H1 (cell line): ENCODE measurements at regions not wholly inside any gene's neighbourhood (a gene's known extent, or its start where the extent isn't known, plus 50 kb on each side); places are given as distances from the start of the nearest gene placed in this dataset.

Experiments
- CTCF ChIA-PET: fragments of 300-600 bp; sonication (Branson Sonifier 250); formaldehyde crosslinking; loops from one replicate; lab custom pipeline; 2021; ENCODE audit not compliant: partially characterized antibody; lab: Charles Lee
- POLR2A ChIA-PET: fragments of 300-600 bp; sonication (Branson Sonifier 250); formaldehyde crosslinking; loops from one replicate; lab custom pipeline; 2021; ENCODE audit warnings: inconsistent platforms; ENCODE audit not compliant: partially characterized antibody; lab: Charles Lee
- DNase-seq, 2 experiments: peaks; one replicate each; pipeline versions ENCODE4 v3.0.0 to v3.0.0-alpha.2; 2010 to 2022; ENCODE audit warnings: low spot score in 2 of 2, low read depth in 1 of 2, mixed read lengths in 1 of 2
- FAIRE-seq: peaks from 2 replicates; lab custom pipeline; 2011; peaks lifted over from hg19 to GRCh38; lab: Jason Lieb, UNC
- H2AFZ ChIP-seq: 2 replicates; pipeline ENCODE4 v1.8.1; 2012; ENCODE audit warnings: low read length, inconsistent platforms
- H2AK5ac ChIP-seq: 2 replicates; pipeline ENCODE4 v1.6.1; 2013; ENCODE audit warnings: low read depth, low read length
- H2BK120ac ChIP-seq: replicated peaks from 2 replicates; pipeline ENCODE3; 2013; ENCODE audit warnings: low read depth, low read length, inconsistent platforms
- H2BK12ac ChIP-seq: 2 replicates; pipeline ENCODE4 v1.6.1; 2013; ENCODE audit warnings: low read depth, low read length
- H2BK15ac ChIP-seq: 2 replicates; pipeline ENCODE4 v1.6.1; 2013; ENCODE audit warnings: low read length
- H2BK20ac ChIP-seq: 2 replicates; pipeline ENCODE4 v1.6.1; 2013; ENCODE audit warnings: low read length
- H2BK5ac ChIP-seq: 2 replicates; pipeline ENCODE4 v1.6.1; 2013; ENCODE audit warnings: low read depth, low read length
- H3K14ac ChIP-seq: 2 replicates; pipeline ENCODE4 v1.6.1; 2013; ENCODE audit warnings: inconsistent platforms; ENCODE audit not compliant: insufficient read length
- H3K18ac ChIP-seq: 2 replicates; pipeline ENCODE4 v1.6.1; 2013; ENCODE audit warnings: low read length; ENCODE audit errors: extremely low read depth
- H3K23ac ChIP-seq: 2 replicates; pipeline ENCODE4 v1.6.1; 2013; ENCODE audit warnings: inconsistent platforms; ENCODE audit not compliant: insufficient read length
- H3K23me2 ChIP-seq: 2 replicates; pipeline ENCODE4 v1.6.1; 2013; ENCODE audit warnings: low read depth, low read length
- H3K27ac ChIP-seq: 2 replicates; pipeline ENCODE4 v1.6.1; 2011; ENCODE audit warnings: low read depth, low read length, inconsistent platforms
- H3K27me3 ChIP-seq, 4 experiments: replicated peaks in 1 of 4; 1 replicate in 1 of 4; 2 replicates in 3 of 4; pipeline versions ENCODE4 v1.6.1 to v1.8.1; 2011 to 2013; ENCODE audit warnings: low read length in 3 of 4, mild to moderate bottlenecking in 3 of 4, inconsistent platforms in 2 of 4, mixed read lengths in 2 of 4, moderate library complexity in 1 of 4; ENCODE audit not compliant: control insufficient read depth in 3 of 4, insufficient read depth in 3 of 4; ENCODE audit errors: extremely low read depth in 1 of 4
- H3K36me3 ChIP-seq, 4 experiments: 2 replicates each; pipeline versions ENCODE4 v1.6.1 to v1.8.1; 2011 to 2013; ENCODE audit warnings: mild to moderate bottlenecking in 4 of 4, low read length in 3 of 4, moderate library complexity in 2 of 4, control low read depth in 1 of 4, inconsistent platforms in 1 of 4; ENCODE audit not compliant: insufficient read depth in 4 of 4, control insufficient read depth in 2 of 4
- H3K4ac ChIP-seq: replicated peaks from 2 replicates; pipeline ENCODE3; 2013; ENCODE audit warnings: low read length, low read depth, mixed read lengths, inconsistent platforms; ENCODE audit not compliant: insufficient read length
- H3K4me1 ChIP-seq, 4 experiments: replicated peaks in 1 of 4; 1 replicate in 1 of 4; 2 replicates in 3 of 4; pipeline versions ENCODE4 v1.6.1 to v1.8.1; 2011 to 2013; ENCODE audit warnings: low read length in 3 of 4, inconsistent platforms in 2 of 4, mixed read lengths in 1 of 4; ENCODE audit not compliant: insufficient read depth in 4 of 4, control insufficient read depth in 3 of 4
- H3K4me2 ChIP-seq, 2 experiments: 2 replicates each; pipeline versions ENCODE4 v1.6.1 to v1.8.1; 2011 to 2013; ENCODE audit warnings: low read depth in 2 of 2, low read length in 2 of 2, control low read depth in 1 of 2, inconsistent platforms in 1 of 2, mild to moderate bottlenecking in 1 of 2; ENCODE audit not compliant: insufficient read depth in 1 of 2
- H3K4me3 ChIP-seq, 4 experiments: fragments of 200-600, 300-600 bp in 1 of 4; sonication (generic), shearing (Covaris generic), sonication (Bioruptor Twin) in 1 of 4; 2 replicates each; pipeline versions ENCODE4 v1.5.1 to v1.8.1; 2011 to 2016; ENCODE audit warnings: low read length in 4 of 4, low read depth in 3 of 4, control low read depth in 2 of 4, inconsistent platforms in 2 of 4, mild to moderate bottlenecking in 2 of 4, mixed read lengths in 1 of 4, moderate library complexity in 1 of 4; ENCODE audit not compliant: insufficient read depth in 2 of 4; ENCODE audit errors: extremely low read depth in 1 of 4
- H3K56ac ChIP-seq: replicated peaks from 2 replicates; pipeline ENCODE3; 2013; ENCODE audit warnings: low read depth, mild to moderate bottlenecking, mixed read lengths, low read length, inconsistent platforms; ENCODE audit not compliant: insufficient read length
- H3K79me1 ChIP-seq: 2 replicates; pipeline ENCODE4 v1.6.1; 2013; ENCODE audit warnings: low read depth, low read length, control low read depth
- H3K79me2 ChIP-seq, 2 experiments: 2 replicates each; pipeline versions ENCODE4 v1.6.1 to v1.8.1; 2012 to 2013; ENCODE audit warnings: low read length in 2 of 2, mild to moderate bottlenecking in 2 of 2, inconsistent platforms in 1 of 2; ENCODE audit not compliant: insufficient read depth in 2 of 2, control insufficient read depth in 1 of 2
- H3K9ac ChIP-seq, 4 experiments: replicated peaks in 1 of 4; 1 replicate in 1 of 4; 2 replicates in 3 of 4; pipeline versions ENCODE4 v1.6.1 to v1.8.1; 2011 to 2013; ENCODE audit warnings: low read depth in 3 of 4, low read length in 3 of 4, control low read depth in 2 of 4, mild to moderate bottlenecking in 2 of 4, moderate library complexity in 2 of 4, inconsistent platforms in 1 of 4; ENCODE audit errors: extremely low read depth in 1 of 4
- H3K9me3 ChIP-seq, 2 experiments: 2 replicates each; pipeline versions ENCODE4 v1.6.1 to v1.8.1; 2012 to 2013; ENCODE audit warnings: mild to moderate bottlenecking in 2 of 2, moderate library complexity in 2 of 2, control low read depth in 1 of 2, inconsistent platforms in 1 of 2, low read depth in 1 of 2, low read length in 1 of 2, mixed read lengths in 1 of 2; ENCODE audit not compliant: insufficient read depth in 2 of 2
- H4K20me1 ChIP-seq, 2 experiments: replicated peaks in 1 of 2; 2 replicates each; pipeline versions ENCODE3 to v1.8.1; 2011 to 2013; ENCODE audit warnings: inconsistent platforms in 2 of 2, low read length in 2 of 2, mild to moderate bottlenecking in 1 of 2; ENCODE audit not compliant: insufficient read depth in 2 of 2, control insufficient read depth in 1 of 2
- H4K5ac ChIP-seq: 2 replicates; pipeline ENCODE4 v1.6.1; 2013; ENCODE audit warnings: low read length, low read depth, mixed read lengths, inconsistent platforms; ENCODE audit not compliant: insufficient read length
- H4K8ac ChIP-seq: 2 replicates; pipeline ENCODE4 v1.8.0; 2013; ENCODE audit warnings: mild to moderate bottlenecking, moderate library complexity, low read length, inconsistent platforms; ENCODE audit not compliant: insufficient read depth; ENCODE audit errors: extremely low read depth
- H4K91ac ChIP-seq: replicated peaks from 2 replicates; pipeline ENCODE3; 2013; ENCODE audit warnings: low read length, mixed read lengths, inconsistent platforms; ENCODE audit not compliant: insufficient read length
- ATF2 ChIP-seq: IDR thresholded peaks from 2 replicates; pipeline ENCODE4 v1.6.1; 2012; ENCODE audit warnings: low read length, inconsistent platforms
- BACH1 ChIP-seq: IDR thresholded peaks from 2 replicates; pipeline ENCODE4 v1.6.1; 2012; ENCODE audit warnings: low read length, improper control_type of control experiment
- EGR1 ChIP-seq: IDR thresholded peaks from 2 replicates; pipeline ENCODE4 v1.6.1; 2011; ENCODE audit warnings: low read depth, low read length, borderline replicate concordance
- HDAC6 ChIP-seq: IDR thresholded peaks from one replicate; pipeline ENCODE4 v1.7.1; 2012; ENCODE audit warnings: low read depth, mild to moderate bottlenecking, inconsistent platforms, low read length, moderate library complexity
- KDM4A ChIP-seq: IDR thresholded peaks from one replicate; pipeline ENCODE4 v1.7.1; 2012; ENCODE audit warnings: low read depth, mild to moderate bottlenecking, moderate library complexity, low read length, inconsistent platforms; ENCODE audit not compliant: severe bottlenecking
- KDM5A ChIP-seq: fragments of 200-600 bp; IDR thresholded peaks from 2 replicates; pipeline ENCODE4 v1.7.1; 2012; ENCODE audit warnings: mild to moderate bottlenecking, low read length, inconsistent platforms, mixed read lengths
- POLR2A ChIP-seq, 2 experiments: IDR thresholded peaks; 1 replicate in 1 of 2; 2 replicates in 1 of 2; pipeline ENCODE4 v1.6.1; 2011; ENCODE audit warnings: low read depth in 2 of 2, low read length in 2 of 2, mild to moderate bottlenecking in 2 of 2; ENCODE audit errors: control extremely low read depth in 1 of 2
- WGBS, 2 experiments: shearing (Covaris generic) in 1 of 2; methylation state at CpG; one replicate each; pipeline versions ENCODE4 v1.1.6 to v1.1.7; 2013 to 2015; ENCODE audit warnings: low lambda C conversion rate in 2 of 2, mixed read lengths in 2 of 2, inconsistent platforms in 1 of 2, low coverage in 1 of 2, missing lambda C conversion rate in 1 of 2; ENCODE audit not compliant: insufficient replicate concordance in 2 of 2, insufficient coverage in 1 of 2, insufficient read length in 1 of 2; ENCODE audit errors: extremely low coverage in 1 of 2, missing lambda C conversion rate in 1 of 2; 5-methylcytosine and 5-hydroxymethylcytosine counted together

DNA sequence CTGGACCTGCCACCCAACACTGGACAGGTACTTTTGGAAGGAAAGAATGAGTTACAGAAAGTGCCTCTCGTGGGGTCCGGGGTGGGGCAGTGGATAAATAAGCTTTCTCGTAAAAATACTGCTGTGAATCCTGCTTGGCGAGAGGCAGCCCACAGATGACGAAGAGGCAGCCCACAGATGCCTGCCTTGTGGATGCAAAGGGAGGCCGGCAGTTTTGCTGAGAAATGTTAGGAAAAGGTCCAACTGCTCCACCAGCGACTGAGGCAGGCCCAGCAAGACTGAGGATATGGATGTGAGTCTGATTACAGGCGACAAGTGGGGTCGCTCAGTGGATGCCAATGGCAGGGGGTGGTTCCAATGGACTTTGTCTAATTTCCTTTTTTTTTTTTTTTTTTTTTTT lies 79.1 kb upstream of the PPP1R26 start:
- Histone ChIP-seq H3K14ac (no peak overlapping the region), H3K9me3 (peaks cover 20 to 24% of the 10 kb centered on the region in 2 experiments), H2AFZ (no peak overlapping the region), H4K8ac (no peak overlapping the region), H2AK5ac (no peak overlapping the region), H3K27me3 (no peaks in the 10 kb centered on the region), H4K91ac (no peak overlapping the region), H2BK20ac (no peak overlapping the region), H2BK5ac (no peak overlapping the region), H3K27ac (no peak overlapping the region), H3K23ac (no peak overlapping the region), H2BK120ac (no peak overlapping the region), H3K56ac (no peak overlapping the region), H3K36me3 (no peaks in the 10 kb centered on the region), H3K4me2 (no peak overlapping the region), H3K79me1 (no peaks in the 10 kb centered on the region), H3K4me3 (no peak overlapping the region), H3K23me2 (no peaks in the 10 kb centered on the region), H3K4ac (no peak overlapping the region), H3K79me2 (no peaks in the 10 kb centered on the region), H4K20me1 (no peaks in the 10 kb centered on the region), H3K18ac (no peak overlapping the region), H2BK15ac (no peak overlapping the region), H3K4me1 (no peaks in the 10 kb centered on the region), H3K9ac (no peak overlapping the region; a peak in 1 of 7 replicates), H4K5ac (no peak overlapping the region), H2BK12ac (no peak overlapping the region)
- no peak for DNase-seq
- FAIRE-seq: no peak
- 80% methylated on average over 7 of the region's 9 CpGs; no CpG with 5 or more reads in 1 of the 2 experiments for WGBS, 2 experiments
- CTCF ChIA-PET: interaction anchor here (1.2 to 4.8 kb wide), 3 partner anchors 12 to 57 kb away, joined by 4 to 30 read pairs (median 4); no protein-coding TSS in a partner anchor
- POLR2A ChIA-PET: no interaction called here
- TF ChIP-seq POLR2A (IDR thresholded peaks at IDR 0.05; ENCODE audit: control extremely low read depth in 1 of 2, low read depth in 2 of 2, low read length in 2 of 2): no peak
- TF ChIP-seq KDM4A: no peak
- no peak for TF ChIP-seq KDM5A
- no peak for TF ChIP-seq HDAC6
- no peak for TF ChIP-seq EGR1
- TF ChIP-seq BACH1: no peak
- TF ChIP-seq ATF2: no peak
